Liver (tissue), 7 donors: ENCODE measurements at regions not wholly inside any gene's neighbourhood (a gene's known extent, or its start where the extent isn't known, plus 50 kb on each side); places are given as distances from the start of the nearest gene placed in this dataset.

ENCODE experiments used
- DNase-seq: peaks from one replicate; pipeline ENCODE4 v3.0.0-alpha.2; 2017; ENCODE audit warnings: low spot score
- H3K27ac ChIP-seq, 2 donors: one replicate each; pipeline ENCODE4 v1.7.0; 2013; ENCODE audit warnings: inconsistent platforms in 2 of 2, low read length in 2 of 2, control low read depth in 1 of 2, low read depth in 1 of 2, mild to moderate bottlenecking in 1 of 2
- H3K27me3 ChIP-seq, 4 donors: one replicate each; pipeline versions ENCODE4 v1.6.1 to v1.7.0; 2013; ENCODE audit warnings: low read length in 3 of 4, inconsistent platforms in 1 of 4, mild to moderate bottlenecking in 1 of 4, moderate library complexity in 1 of 4; ENCODE audit not compliant: control insufficient read depth in 4 of 4, insufficient read depth in 4 of 4
- H3K36me3 ChIP-seq, 4 donors: one replicate each; pipeline versions ENCODE4 v1.6.1 to v1.7.0; 2013; ENCODE audit warnings: low read length in 3 of 4, mild to moderate bottlenecking in 3 of 4, low read depth in 1 of 4, moderate library complexity in 1 of 4; ENCODE audit not compliant: control insufficient read depth in 4 of 4, insufficient read depth in 3 of 4
- H3K4me1 ChIP-seq, 4 donors: one replicate each; pipeline versions ENCODE4 v1.6.1 to v1.7.0; 2013; ENCODE audit warnings: low read length in 3 of 4, mild to moderate bottlenecking in 3 of 4, moderate library complexity in 1 of 4; ENCODE audit not compliant: control insufficient read depth in 4 of 4, insufficient read depth in 4 of 4
- H3K4me3 ChIP-seq, 3 donors: one replicate each; pipeline versions ENCODE4 v1.6.1 to v1.7.0; 2013; ENCODE audit warnings: low read length in 3 of 3, control low read depth in 1 of 3, low read depth in 1 of 3, mild to moderate bottlenecking in 1 of 3
- H3K9ac ChIP-seq, 2 donors: one replicate each; pipeline ENCODE4 v1.7.0; 2013; ENCODE audit warnings: low read length in 2 of 2, mild to moderate bottlenecking in 2 of 2, moderate library complexity in 2 of 2, control low read depth in 1 of 2, low read depth in 1 of 2
- H3K9me3 ChIP-seq, 4 donors: one replicate each; pipeline versions ENCODE4 v1.6.1 to v1.7.0; 2013; ENCODE audit warnings: low read length in 3 of 4; ENCODE audit not compliant: control insufficient read depth in 4 of 4
- ATF3 ChIP-seq: IDR thresholded peaks from 2 replicates; pipeline ENCODE4 v1.6.1; 2016; ENCODE audit warnings: antibody characterized with exemption
- EGR1 ChIP-seq, 2 donors: IDR thresholded peaks; 2 replicates each; pipeline ENCODE4 v1.6.1; 2016 to 2018; ENCODE audit warnings: antibody characterized with exemption in 2 of 2, low read depth in 2 of 2
- FOXA1 ChIP-seq: IDR thresholded peaks from 2 replicates; pipeline ENCODE4 v1.6.1; 2016; ENCODE audit warnings: antibody characterized with exemption
- FOXA2 ChIP-seq: IDR thresholded peaks from 2 replicates; pipeline ENCODE4 v1.6.1; 2016; ENCODE audit warnings: antibody characterized with exemption
- GABPA ChIP-seq, 2 donors: IDR thresholded peaks in 1 of 2; conservative IDR thresholded peaks in 1 of 2; 2 replicates each; pipeline ENCODE4 v1.6.1; 2016; ENCODE audit warnings: antibody characterized with exemption in 2 of 2, mild to moderate bottlenecking in 1 of 2, moderate library complexity in 1 of 2
- HNF4A ChIP-seq, 2 donors: conservative IDR thresholded peaks; 2 replicates each; pipeline ENCODE4 v1.6.1; 2016; ENCODE audit warnings: antibody characterized with exemption in 2 of 2, mild to moderate bottlenecking in 2 of 2
- HNF4G ChIP-seq: IDR thresholded peaks from 2 replicates; pipeline ENCODE4 v1.6.1; 2016; ENCODE audit warnings: antibody characterized with exemption
- JUND ChIP-seq, 2 donors: IDR thresholded peaks; 2 replicates each; pipeline ENCODE4 v1.6.1; 2016; ENCODE audit warnings: antibody characterized with exemption in 2 of 2
- NR2F2 ChIP-seq: IDR thresholded peaks from 2 replicates; pipeline ENCODE4 v1.6.1; 2016; ENCODE audit warnings: antibody characterized with exemption
- RAD21 ChIP-seq, 2 donors: IDR thresholded peaks; 2 replicates each; pipeline ENCODE4 v1.6.1; 2016; ENCODE audit warnings: antibody characterized with exemption in 2 of 2, mild to moderate bottlenecking in 2 of 2
- SP1 ChIP-seq: IDR thresholded peaks from 2 replicates; pipeline ENCODE4 v1.6.1; 2018; ENCODE audit warnings: antibody characterized with exemption, mild to moderate bottlenecking
- TAF1 ChIP-seq: conservative IDR thresholded peaks from 2 replicates; pipeline ENCODE4 v1.6.1; 2016; ENCODE audit warnings: antibody characterized with exemption, mild to moderate bottlenecking
- YY1 ChIP-seq: IDR thresholded peaks from 2 replicates; pipeline ENCODE4 v1.6.1; 2016; ENCODE audit warnings: antibody characterized with exemption, mild to moderate bottlenecking
- whole genome bisulfite sequencing: extraction: QIAGEN DNeasy Blood & Tissue Kit; methylation state at CpG from one replicate; pipeline ENCODE4 v1.1.7; 2013; 5-methylcytosine and 5-hydroxymethylcytosine counted together
- TF ChIP-seq, protein P1 (sequence below): IDR thresholded peaks from 2 replicates; pipeline ENCODE4 v1.6.1; 2016; ENCODE audit warnings: antibody characterized with exemption
- TF ChIP-seq, protein P2 (sequence below): IDR thresholded peaks from 2 replicates; pipeline ENCODE4 v1.6.1; 2016; ENCODE audit warnings: antibody characterized with exemption, mild to moderate bottlenecking
- TF ChIP-seq, protein P3 (sequence below): IDR thresholded peaks from 2 replicates; pipeline ENCODE4 v1.6.1; 2016; ENCODE audit warnings: antibody characterized with exemption
- donor health status: healthy.
- donor health status: healthy.
- donor health status: healthy.
- donor health status: healthy.

DNA sequence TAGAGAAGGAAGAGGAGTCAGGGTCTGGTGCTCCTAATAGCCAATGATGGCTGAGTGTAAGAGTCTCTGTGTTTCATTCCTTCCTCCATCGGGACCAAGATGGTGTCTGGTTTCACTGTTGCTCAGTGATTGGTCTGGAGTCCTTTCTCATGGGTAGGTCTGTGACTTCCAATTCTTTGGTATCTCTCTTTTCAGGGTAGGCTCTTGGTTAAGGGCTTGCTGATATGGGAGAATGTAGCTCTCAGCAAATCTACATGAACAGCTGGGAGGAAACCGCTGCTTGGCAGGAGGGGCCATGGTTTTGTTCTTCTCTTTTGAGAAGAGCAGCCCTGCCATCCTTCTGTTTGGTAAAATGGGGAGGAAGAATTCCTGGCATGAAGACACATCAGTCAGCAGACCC is 209.1 kb upstream of the PODXL start:
- Histone ChIP-seq H3K9me3 (peaks cover 0 to 7% (median under 1%) of the 10 kb centered on the region in 4 donors), H3K36me3 (no peaks in the 10 kb centered on the region), H3K27ac (no peak overlapping the region), H3K4me1 (no peaks in the 10 kb centered on the region), H3K27me3 (no peaks in the 10 kb centered on the region), H3K4me3 (no peak overlapping the region), H3K9ac (no peak overlapping the region)
- DNase-seq: no peak
- TF ChIP-seq SP1 (no peak), FOXA1 (no peak), FOXA2 (no peak), HNF4A (conservative IDR thresholded peaks at IDR 0.05) (no peak)
- TF ChIP-seq, protein P1, sequence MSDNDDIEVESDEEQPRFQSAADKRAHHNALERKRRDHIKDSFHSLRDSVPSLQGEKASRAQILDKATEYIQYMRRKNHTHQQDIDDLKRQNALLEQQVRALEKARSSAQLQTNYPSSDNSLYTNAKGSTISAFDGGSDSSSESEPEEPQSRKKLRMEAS: no peak
- 56% methylated on average over 2 of the region's 2 CpGs for WGBS

DNA sequence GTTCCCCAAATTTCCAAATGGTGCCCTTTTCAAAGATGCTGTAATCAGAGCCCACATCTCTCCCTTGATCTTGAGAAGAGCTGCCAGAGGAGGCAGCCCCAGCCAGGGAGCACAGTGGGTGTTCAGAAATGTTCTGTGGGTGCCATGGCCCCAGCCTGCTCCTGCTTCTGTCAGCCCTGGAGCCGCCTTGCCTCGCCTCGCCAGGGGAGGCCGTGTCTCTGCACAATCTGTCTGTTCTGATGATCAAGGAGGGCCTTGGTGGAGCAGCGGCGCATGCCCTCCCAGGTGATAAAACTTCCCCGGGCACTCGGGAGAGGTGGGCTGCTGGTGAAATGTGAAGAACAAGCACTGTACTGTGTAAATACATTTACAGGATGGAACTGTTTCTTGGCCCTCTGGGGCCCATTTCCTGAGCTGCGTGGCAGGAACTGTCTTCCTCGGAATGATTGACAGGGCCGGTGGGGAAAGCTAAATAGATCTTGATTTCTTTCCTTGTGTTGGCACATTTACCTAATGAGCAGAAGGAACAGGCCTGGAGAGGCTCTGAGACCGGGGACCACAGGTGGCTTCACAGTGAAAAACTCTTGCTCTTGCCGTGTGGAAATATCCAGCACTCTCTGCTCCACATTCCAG is 207.8 kb upstream of the PODXL start:
- Histone ChIP-seq H3K9ac (no peak overlapping the region), H3K4me3 (no peak overlapping the region)
- 70% methylated on average over 13 of the region's 13 CpGs for WGBS

More for the DNA sequence above, 207.8 kb upstream of the PODXL start:
- no peak overlapping the region for H3K27ac ChIP-seq
- H3K27me3 ChIP-seq: no peaks in the 10 kb centered on the region
- H3K9me3 ChIP-seq: peaks cover 0 to 7% (median under 1%) of the 10 kb centered on the region in 4 donors
- no peaks in the 10 kb centered on the region for H3K36me3 ChIP-seq
- H3K4me1 ChIP-seq: no peaks in the 10 kb centered on the region
- DNase-seq: no peak
- TF ChIP-seq NR2F2 (no peak), SP1 (no peak), JUND (IDR thresholded peaks at IDR 0.05) (no peak), GABPA (IDR thresholded peaks at IDR 0.05 in 1 of 2, conservative IDR thresholded peaks at IDR 0.05 in 1 of 2) (no peak), YY1 (no peak), RAD21 (IDR thresholded peaks at IDR 0.05) (no peak), EGR1 (IDR thresholded peaks at IDR 0.05; ENCODE audit: low read depth in 2 of 2) (no peak), HNF4G (no peak), ATF3 (no peak), TAF1 (no peak), HNF4A (conservative IDR thresholded peaks at IDR 0.05) (no peak)
- TF ChIP-seq, protein P2, sequence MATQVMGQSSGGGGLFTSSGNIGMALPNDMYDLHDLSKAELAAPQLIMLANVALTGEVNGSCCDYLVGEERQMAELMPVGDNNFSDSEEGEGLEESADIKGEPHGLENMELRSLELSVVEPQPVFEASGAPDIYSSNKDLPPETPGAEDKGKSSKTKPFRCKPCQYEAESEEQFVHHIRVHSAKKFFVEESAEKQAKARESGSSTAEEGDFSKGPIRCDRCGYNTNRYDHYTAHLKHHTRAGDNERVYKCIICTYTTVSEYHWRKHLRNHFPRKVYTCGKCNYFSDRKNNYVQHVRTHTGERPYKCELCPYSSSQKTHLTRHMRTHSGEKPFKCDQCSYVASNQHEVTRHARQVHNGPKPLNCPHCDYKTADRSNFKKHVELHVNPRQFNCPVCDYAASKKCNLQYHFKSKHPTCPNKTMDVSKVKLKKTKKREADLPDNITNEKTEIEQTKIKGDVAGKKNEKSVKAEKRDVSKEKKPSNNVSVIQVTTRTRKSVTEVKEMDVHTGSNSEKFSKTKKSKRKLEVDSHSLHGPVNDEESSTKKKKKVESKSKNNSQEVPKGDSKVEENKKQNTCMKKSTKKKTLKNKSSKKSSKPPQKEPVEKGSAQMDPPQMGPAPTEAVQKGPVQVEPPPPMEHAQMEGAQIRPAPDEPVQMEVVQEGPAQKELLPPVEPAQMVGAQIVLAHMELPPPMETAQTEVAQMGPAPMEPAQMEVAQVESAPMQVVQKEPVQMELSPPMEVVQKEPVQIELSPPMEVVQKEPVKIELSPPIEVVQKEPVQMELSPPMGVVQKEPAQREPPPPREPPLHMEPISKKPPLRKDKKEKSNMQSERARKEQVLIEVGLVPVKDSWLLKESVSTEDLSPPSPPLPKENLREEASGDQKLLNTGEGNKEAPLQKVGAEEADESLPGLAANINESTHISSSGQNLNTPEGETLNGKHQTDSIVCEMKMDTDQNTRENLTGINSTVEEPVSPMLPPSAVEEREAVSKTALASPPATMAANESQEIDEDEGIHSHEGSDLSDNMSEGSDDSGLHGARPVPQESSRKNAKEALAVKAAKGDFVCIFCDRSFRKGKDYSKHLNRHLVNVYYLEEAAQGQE: no peak
- TF ChIP-seq, protein P1: no peak
- TF ChIP-seq, protein P3, sequence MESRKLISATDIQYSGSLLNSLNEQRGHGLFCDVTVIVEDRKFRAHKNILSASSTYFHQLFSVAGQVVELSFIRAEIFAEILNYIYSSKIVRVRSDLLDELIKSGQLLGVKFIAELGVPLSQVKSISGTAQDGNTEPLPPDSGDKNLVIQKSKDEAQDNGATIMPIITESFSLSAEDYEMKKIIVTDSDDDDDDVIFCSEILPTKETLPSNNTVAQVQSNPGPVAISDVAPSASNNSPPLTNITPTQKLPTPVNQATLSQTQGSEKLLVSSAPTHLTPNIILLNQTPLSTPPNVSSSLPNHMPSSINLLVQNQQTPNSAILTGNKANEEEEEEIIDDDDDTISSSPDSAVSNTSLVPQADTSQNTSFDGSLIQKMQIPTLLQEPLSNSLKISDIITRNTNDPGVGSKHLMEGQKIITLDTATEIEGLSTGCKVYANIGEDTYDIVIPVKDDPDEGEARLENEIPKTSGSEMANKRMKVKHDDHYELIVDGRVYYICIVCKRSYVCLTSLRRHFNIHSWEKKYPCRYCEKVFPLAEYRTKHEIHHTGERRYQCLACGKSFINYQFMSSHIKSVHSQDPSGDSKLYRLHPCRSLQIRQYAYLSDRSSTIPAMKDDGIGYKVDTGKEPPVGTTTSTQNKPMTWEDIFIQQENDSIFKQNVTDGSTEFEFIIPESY: no peak
